GM18907 (cell line): ENCODE measurements at regions not wholly inside any gene's neighbourhood (a gene's known extent, or its start where the extent isn't known, plus 50 kb on each side); places are given as distances from the start of the nearest gene placed in this dataset.

Experiments
- ATAC-seq: cut with Tn5 transposase; IDR thresholded peaks from one replicate; pipeline ENCODE4 v1.9.1; 2021; ENCODE audit warnings: mild to moderate bottlenecking, moderate library complexity; ENCODE audit not compliant: unreplicated experiment

DNA sequence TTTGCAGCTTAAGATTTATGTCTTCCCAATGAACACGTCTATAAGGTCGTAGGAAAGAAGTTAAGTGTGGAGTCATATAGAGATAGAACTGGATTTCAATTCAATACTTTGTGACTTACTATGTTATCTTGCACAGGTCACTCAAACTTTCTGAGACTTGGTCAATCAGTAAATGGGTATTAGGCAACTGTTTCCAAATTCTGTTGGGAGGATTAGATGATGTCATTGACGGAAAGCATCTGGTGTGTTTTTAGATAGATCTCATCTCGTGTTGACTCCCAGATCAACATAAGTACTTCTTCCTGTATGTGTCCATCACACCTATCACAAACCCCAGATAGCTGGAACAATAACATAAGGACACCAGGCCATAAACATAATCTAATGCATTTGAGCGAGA is 771.1 kb upstream of the FANCL start:
- no peak for ATAC-seq

DNA sequence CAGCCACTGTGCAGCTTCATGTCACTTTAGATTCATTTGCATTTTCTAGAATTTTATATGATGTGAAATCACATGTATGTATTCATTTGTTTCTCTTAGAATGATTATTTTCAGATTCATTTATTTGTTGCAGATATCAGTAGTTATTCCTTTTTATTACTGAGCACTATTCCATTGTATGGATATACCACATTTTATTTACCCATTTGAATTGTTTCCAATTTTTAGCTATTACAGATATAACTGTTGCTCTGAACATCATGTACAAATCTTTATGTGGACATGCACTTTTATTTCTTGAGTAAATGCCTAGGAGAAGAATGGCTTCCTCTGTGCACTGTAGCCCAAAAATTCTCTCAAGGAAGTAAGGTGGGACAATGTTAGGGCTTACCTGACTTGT is 767.8 kb upstream of the FANCL start:
- ATAC-seq = no peak

DNA sequence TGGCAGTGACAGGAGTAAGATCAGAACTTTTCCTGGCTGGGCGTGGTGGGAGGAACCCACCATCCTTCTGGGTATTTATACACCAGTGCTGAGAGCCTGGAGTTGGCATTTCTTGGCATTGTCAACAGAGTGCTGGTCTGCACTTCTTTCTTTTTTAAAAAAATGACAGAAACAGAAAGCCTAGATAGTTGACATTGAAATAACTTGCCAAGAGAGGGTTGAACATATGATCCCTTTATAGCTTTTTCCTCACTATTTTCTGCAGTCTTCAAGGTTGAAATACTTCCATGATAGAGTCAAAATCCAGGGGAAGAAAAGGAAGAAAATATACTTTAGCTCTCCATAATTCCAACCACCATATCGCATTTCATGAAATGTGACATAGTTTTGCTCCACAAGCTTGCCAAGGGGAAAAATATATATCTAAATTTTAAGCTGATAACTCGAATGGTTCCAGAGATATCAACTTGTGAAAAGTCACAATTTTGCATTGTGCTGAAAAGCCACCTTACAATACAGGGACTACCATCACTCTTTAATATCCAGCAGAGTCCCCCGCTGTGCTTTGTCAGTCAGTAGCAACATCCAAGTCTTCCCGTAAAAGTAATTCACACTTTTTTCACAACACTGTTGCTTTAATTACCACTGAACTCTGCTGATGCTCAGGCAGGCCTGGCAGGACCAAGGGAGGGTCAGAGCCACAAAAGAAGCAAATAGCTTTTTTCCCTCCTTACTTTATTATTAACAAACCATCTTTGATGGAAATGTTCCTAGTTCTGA is 764.9 kb upstream of the FANCL start:
- no peak for ATAC-seq

DNA sequence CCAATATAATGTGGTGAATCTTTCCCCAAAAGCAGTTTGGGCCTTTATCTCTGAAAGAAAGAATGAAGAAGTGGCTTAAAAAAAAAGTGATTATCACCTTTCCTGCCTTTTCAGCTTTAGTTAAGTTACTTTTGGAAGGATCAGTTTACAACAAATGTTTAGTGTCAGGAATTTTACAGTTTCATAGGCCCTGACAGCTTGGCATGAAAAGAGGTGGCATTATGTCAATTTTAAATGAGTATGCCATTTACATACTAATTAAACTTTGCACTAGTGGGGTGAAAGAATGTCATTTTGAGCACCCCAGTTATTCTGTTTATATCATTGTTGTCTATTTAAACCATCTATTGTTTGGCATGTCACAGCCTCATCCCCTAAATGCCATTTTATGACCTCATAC is 763.5 kb upstream of the FANCL start:
- no peak for ATAC-seq

DNA sequence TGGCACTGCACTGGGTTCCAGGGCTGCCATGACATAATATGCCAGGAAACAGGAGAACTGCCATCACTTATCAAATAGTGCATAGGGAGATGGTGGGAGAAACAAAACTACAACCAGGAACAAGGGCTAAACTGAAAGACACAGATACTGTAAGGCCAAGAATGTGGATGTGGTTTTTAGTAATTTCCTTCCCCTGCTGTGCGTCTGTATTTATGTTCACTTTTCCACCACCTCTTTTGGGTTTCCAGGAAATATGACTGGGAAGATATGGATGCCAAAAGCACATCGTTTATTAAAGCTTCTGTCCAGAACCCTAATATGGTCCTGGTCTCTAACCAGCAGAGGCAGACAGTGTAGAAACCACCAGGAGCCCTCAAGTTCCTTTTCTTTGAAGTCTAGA is 759.7 kb upstream of the FANCL start:
- no peak for ATAC-seq

DNA sequence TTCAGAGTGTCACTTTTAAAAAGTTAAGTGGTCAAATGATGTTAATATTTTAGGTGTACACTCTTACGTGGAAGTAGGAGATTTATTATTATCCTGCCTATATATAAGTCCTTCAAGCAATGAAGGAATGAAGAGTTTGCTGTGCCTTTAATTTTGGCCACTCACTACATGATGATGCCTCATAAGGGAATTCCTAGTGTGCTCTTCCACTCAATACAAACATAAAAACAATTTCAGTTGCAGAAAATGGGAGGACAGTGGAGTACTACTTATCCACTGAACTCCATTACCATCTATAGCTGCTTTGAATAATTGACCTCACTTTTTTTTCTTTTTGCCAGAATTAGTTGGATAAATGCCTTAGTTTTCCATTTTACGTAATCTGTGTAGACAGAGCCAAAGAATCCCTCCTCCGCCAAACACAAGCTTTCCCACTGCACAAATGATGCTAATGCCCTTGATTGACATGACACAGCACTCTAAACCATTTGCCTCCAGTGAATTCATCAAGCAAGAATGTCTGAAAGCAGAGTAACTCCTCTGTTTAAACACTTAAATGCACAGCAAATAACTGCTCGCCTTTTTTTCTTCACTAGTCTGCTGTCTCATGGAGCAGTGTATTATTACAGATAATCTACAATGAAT is 751.1 kb upstream of the FANCL start:
- ATAC-seq = no peak

DNA sequence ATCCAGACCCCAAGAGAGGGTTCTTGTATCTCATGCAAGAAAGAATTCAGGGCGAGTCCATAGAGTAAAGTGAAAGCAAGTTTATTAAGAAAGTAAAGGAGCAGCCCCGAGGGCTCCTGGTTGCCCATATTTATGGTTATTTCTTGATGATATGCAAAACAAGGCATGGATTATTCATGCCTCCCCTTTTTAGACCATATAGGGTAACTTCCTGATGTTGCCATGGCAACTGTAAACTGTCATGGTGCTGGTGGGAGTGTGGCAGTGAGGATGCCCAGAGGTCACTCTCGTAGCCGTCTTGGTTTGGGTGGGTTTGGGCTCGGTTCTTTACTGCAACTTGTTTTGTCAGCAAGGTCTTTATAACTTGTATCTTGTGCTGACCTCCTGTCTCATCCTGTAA is 750.2 kb upstream of the FANCL start:
- ATAC-seq = no peak

DNA sequence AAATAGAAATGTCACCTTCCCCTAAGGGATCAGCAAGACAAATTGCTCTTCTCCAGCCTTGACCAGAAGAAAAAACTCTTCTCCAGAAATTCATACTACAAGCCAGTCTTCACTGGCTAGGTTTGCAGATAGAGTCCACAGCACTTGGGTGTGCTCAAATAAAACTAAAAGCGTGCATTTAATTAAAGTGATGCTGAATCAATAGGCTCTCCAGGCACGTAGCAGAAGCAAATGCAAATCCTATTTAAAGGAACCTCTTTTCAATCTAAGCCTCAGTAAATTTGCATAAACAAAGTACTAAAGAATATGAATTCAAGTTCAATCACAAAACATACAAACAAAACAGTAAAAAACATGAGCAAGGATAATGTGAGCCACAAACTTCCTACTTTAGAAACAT is 744.4 kb upstream of the FANCL start:
- ATAC-seq = no peak

DNA sequence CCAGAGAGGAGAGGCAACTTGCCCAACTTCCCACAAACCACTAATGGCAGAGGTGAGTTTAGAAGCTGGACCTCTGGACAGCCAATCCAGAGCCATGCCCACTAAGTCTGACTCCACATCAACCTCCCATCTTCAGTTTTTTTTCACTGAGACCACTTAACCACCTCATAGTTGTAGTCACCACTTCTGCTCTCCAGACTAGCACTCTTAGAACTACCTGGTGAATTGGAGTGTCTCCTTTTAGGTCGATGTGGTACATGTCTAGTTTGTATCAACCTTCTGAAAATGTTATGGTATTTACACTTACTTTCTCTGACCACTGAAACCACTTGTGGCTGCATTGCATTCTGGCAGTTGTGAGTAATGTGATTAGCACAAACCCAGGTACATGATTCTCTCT is 743.6 kb upstream of the FANCL start:
- no peak for ATAC-seq

DNA sequence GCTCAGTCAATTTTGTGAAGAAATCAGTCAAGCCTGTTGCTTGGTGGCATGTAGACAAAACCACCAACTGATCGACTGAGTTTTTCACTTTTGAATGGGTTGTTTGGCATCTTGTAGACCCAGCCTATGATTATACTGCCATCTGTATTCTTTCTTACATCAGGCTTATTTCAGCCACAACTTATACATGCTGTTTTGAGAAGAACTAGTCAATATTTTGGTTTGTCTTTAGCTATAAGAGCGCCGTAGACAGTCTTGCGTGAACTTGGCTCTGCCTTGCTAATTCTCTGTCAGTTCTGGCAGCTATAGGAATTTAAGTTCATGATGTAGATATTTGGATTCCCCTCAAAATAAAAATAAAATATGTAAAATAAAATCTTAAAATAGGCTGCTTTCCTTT is 742.0 kb upstream of the FANCL start:
- no peak for ATAC-seq

DNA sequence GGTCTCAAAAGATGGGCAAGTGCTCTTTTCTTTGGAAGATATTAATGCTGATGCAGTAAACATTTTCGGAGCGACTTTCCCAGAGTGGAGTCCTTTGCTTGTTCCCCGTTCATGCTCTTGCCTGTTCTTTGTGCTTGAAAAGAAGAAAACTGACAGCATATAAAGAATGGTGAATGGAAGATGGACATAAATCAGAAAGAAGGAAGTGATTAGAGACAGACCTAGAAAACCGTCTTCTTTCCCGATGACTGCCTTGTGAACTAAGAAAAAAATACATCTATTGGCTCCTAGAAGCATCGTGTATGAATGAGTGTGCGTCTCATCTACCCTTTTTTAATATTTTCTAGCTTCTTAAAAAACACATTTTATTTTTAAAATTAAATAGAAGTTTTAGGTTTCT is 740.1 kb upstream of the FANCL start:
- ATAC-seq = no peak

DNA sequence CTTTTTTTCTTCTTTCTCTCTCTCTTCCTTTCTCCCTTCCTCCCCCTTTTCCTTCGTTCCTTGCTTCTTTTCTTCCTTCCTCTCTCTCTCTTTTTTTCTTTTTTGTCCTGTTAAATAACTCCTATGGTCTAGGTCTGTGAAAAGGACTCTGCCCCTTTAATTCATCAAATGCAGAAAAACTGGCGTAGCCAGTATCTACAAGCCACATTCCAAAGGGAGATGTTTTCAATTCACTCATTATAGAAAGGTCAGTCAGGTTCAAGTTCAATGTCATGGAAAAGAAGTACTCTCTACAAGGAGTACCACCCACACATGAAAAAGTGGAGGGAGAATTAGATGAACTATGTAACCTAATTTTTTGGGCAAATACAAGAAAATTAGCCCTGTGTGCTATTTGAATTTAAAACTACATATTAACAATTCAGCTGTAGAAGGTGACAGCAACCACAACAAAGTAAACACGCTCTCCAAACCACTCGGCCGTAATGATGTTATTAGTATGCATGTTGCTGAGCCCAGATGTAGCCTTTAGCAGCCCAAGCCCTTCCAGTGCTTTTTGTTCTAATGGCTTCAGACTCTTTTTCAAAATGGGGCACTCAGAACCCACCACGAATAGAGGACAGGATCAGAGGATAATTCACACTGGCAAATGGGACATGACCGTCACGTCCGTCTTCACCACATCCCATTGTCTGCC is 735.4 kb upstream of the FANCL start:
- no peak for ATAC-seq

DNA sequence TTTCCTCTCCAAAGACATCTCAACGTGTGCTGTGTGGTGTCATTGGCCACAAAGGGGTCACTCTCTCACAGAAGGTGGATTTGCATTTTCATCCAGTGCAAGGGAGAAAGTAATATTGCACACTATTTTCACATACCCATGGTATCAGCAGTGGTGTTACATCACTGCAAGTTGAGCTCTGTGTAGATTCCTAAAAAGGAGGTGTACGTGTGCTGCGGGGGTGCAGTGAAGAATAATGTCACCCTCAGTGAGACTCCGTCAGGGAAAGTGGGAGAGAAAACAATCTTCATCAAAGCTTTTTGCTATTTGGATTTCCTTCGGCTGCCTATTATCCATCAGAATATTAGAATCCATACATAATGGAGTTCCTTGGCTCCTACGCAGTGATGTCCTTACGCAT is 733.8 kb upstream of the FANCL start:
- ATAC-seq = no peak

DNA sequence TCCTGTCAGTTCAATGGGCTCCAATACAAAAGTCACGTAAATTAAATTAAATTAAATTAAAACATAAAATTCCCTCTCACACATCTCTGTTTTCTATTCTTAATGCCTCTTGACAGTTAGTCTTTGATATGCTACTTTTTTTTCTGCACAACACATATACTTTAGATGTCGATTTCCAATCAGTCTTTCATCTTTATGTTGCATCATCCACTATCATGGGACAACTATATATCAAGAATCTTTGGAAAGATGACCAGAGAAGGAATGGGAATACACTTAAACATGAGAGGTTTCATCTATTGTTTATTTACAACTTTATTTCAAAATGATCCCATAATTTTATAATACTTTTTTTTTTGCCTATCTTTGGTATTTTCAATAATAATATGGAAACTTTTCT is 733.3 kb upstream of the FANCL start:
- no peak for ATAC-seq

DNA sequence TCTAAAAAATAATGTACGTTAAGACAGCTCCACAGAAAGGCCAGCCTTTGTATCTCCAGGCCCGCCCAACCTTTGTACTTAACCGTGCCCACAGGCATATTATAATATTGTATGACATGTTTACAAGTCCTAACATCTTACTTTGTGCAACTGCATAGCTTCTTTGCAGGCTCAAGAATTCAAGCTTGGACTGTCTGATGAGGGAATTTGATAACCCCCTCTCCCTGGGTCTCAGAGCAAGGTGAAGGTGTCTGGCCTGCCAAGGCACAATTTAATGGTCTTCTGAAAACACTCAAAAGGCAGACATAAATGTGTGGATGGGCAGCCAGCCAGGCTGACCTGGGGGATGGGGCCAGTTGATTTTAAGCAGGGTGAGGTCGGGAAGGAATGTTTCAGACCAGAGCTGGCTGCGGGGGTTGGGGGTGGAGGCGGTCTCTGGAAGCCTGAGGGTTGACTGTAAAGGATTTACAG is 732.7 kb upstream of the FANCL start:
- no peak for ATAC-seq

DNA sequence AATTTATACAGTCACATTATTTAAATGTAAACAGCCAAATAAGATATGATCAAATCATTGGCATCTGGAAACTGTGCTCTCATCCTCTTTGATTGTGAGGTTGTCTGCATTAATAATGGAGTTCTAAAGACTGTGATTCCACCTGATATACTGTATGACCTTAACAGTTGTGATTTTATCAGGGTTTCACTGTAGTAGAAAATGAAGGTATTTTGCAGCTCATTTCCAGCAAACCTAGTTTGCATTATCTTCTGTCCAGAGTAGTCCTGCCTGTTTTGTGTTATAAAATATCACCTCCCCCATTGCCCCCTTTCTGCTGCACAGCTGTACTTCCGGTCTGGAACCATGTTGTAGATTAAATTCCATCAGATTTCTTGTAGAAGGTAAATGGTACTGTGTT is 731.6 kb upstream of the FANCL start:
- no peak for ATAC-seq

DNA sequence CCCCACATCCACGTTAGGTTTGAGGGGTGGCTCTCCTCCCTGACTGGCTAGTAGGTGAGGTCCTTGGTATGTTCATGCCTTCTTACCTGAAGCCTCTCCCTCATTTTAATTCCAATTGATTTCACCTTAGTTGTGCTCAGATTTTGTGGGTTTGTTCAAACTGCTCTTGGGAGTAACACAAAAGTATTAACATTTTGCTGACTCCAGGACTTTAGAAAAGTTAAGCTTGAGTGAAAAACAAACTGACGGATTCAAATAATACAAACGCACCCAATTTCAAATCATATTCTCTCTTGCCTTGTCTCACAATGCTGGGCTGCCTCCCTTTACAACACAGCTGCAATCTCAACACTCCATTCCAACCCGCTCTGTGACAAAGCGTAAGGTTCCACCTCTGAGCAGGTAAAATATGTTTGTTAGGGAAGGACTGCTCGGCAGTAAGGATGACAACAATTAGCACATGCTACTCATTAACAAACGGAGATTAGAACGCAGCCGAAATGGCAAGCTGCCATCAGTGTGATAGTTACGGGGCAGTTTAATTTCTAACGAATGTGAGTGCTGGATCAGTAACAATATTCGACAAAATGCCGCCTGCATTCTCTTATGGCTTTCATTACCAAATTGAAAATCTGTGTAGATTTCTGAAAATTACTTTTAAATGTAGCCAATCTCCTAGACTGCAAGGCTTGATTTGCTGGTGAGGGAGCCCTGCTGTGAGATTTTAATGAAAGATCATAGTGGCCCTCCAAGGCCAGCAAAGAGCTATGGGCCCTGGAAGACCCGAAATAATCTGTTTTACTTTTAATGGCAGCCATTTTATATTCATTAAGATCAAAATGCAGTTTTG is 730.6 kb upstream of the FANCL start:
- ATAC-seq = no peak

DNA sequence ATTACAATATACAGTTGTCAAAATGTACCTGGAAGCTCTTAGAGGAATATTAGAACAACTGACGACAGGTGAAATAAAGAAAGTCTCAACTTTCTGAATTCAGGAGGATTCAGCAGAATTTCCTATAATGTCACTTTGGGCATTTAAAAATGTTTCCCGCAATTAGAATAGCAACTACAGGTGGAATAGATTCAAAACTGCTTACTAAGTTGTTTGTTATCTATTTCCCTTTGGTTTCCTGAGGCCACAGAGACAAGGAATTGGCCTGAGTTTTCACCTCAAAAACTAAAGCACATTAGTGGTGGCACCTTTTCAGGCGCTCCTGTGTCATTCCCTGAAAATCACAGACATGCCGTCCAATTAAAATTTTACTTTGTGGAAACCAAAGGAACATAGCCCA is 729.2 kb upstream of the FANCL start:
- no peak for ATAC-seq

DNA sequence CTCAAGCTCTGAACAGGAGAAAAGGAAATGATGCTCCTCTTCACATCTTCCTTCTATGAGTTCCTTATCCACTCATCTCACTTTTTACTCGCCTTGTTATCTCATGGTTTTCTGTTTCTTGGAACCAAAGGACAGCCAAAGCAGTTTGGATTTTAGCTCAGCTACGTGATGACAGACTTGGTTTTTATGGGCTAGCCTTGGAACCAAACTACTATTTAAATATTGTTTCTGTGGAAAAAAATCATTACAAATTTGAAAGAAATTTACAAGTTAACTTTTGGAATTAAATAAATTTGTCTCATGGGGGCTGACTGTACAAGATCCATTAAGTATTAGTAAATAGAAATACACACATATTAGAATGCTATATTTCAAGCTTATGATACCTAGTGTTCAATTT is 727.8 kb upstream of the FANCL start:
- ATAC-seq = no peak

DNA sequence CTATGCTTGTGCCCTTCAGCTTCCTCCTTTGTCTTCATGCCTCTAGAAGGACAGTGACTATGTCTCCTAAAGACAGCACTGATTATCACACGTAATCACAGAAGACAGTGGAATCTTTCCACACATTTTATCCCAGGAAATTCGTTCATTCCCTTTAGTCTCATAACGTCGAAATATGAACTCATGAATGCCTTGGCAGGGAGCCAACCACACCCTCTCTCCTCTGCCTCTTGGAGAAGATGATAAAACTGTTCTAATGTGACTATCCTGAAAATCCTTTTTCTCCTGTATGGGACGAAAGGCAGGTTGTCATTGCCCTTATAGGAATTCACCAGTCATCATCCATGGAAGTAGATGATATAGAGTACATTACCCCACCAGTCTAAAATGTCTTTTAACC is 726.6 kb upstream of the FANCL start:
- no peak for ATAC-seq

DNA sequence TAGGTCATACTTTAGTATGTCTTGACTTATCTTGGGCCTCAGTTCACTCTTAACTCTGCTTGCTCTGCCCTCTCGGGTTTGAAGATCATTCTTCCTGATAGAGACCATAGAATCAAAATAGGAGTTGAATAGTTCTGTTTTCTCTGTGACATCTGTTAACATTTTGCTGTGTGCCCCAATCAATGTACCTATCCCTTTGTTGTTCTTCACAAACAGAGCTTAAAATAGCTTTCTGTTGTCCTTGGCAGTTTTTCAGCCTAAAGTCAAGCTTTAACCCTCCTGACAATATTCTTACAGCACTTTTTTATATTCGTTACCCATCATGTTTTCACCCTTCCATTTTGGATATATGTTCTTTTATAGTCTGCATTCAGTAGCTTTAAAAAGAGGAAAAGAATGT is 724.5 kb upstream of the FANCL start:
- no peak for ATAC-seq
